WTC11 (cell line): ENCODE measurements at regions not wholly inside any gene's neighbourhood (a gene's known extent, or its start where the extent isn't known, plus 50 kb on each side); places are given as distances from the start of the nearest gene placed in this dataset.

ENCODE experiments used
- ESRRA ChIP-seq: sonication (generic); formaldehyde crosslinking; IDR thresholded peaks from 2 replicates; pipeline ENCODE4 v1.8.1; 2022; ENCODE audit warnings: mild to moderate bottlenecking, missing genetic modification reagents, borderline replicate concordance
- TF ChIP-seq, protein P1 (sequence below): sonication (generic); formaldehyde crosslinking; IDR thresholded peaks from 2 replicates; pipeline ENCODE4 v1.8.1; 2022; ENCODE audit warnings: low read depth, mild to moderate bottlenecking, moderate library complexity, missing genetic modification reagents, borderline replicate concordance

DNA sequence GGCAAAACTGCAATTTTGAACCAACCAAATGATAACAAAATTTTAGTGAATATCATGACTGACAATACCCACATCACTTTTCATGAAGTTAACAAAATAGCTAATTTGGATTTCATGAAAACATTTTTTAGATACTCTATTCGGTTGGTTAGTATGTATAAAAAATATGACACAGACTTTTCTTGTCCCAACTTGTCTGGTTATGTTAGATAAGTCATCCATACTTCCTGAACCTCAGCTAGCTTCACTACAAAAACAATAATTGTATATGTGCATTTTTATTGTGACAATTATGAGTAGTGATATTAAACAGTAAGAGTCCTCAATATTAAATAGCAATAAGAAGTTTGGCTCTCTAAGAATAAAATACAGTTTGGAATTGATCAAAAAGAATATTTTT is 408.1 kb upstream of the DSEL start:
- TF ChIP-seq ESRRA (CRISPR knock-in tag) = no peak
- TF ChIP-seq, protein P1, sequence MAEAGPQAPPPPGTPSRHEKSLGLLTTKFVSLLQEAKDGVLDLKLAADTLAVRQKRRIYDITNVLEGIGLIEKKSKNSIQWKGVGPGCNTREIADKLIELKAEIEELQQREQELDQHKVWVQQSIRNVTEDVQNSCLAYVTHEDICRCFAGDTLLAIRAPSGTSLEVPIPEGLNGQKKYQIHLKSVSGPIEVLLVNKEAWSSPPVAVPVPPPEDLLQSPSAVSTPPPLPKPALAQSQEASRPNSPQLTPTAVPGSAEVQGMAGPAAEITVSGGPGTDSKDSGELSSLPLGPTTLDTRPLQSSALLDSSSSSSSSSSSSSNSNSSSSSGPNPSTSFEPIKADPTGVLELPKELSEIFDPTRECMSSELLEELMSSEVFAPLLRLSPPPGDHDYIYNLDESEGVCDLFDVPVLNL (CRISPR knock-in tag) = no peak
